GM19023 (cell line): ENCODE measurements at regions not wholly inside any gene's neighbourhood (a gene's known extent, or its start where the extent isn't known, plus 50 kb on each side); places are given as distances from the start of the nearest gene placed in this dataset.
"Not testable (repeated sequence)": the region's sequence is repeated elsewhere in the genome, so short reads cannot be mapped to it uniquely, and the experiment has no call there.

Experiments
- ATAC-seq: cut with Tn5 transposase; IDR thresholded peaks from one replicate; pipeline ENCODE4 v1.9.1; 2021; ENCODE audit warnings: mild to moderate bottlenecking, moderate library complexity; ENCODE audit not compliant: unreplicated experiment

GRCh38 chr6:106855117-106855516, 119.4 kb downstream of the CD24 start:
- no peak for ATAC-seq

- ATAC-seq = no peak
Observed at GRCh38 chr6:106849676-106850332, 124.7 kb downstream of the CD24 start.

- no peak for ATAC-seq
Observed at GRCh38 chr6:106849120-106849519, 125.4 kb downstream of the CD24 start.

GRCh38 chr6:106847116-106847515, 127.4 kb downstream of the CD24 start:
- ATAC-seq = no peak

- peak; percentile 69 for ATAC-seq
Observed at GRCh38 chr6:106844930-106845329, 129.6 kb downstream of the CD24 start.

- no peak for ATAC-seq
Observed at GRCh38 chr6:106832766-106833510, 141.6 kb downstream of the CD24 start.

- no peak for ATAC-seq
Observed at GRCh38 chr6:106830930-106831329, 143.6 kb downstream of the CD24 start.

- ATAC-seq = no peak
Observed at GRCh38 chr6:106829451-106829850, 145.1 kb downstream of the CD24 start.

- ATAC-seq = no peak
Observed at GRCh38 chr6:106827081-106827480, 147.4 kb downstream of the CD24 start.

GRCh38 chr6:106825156-106825555, 149.4 kb downstream of the CD24 start:
- no peak for ATAC-seq

- ATAC-seq = no peak
Observed at GRCh38 chr6:106823732-106824351, 150.7 kb downstream of the CD24 start.

- ATAC-seq = no peak
Observed at GRCh38 chr6:106823058-106823457, 151.5 kb downstream of the CD24 start.

GRCh38 chr6:106820412-106820852, 154.1 kb downstream of the CD24 start:
- no peak for ATAC-seq

GRCh38 chr6:106811088-106811686, 163.3 kb downstream of the CD24 start:
- ATAC-seq = no peak

GRCh38 chr6:106808758-106809157, 165.8 kb downstream of the CD24 start:
- no peak for ATAC-seq

- ATAC-seq = no peak
Observed at GRCh38 chr6:106807947-106808611, 166.4 kb downstream of the CD24 start.

GRCh38 chr6:106806253-106806652, 168.3 kb downstream of the CD24 start:
- not testable (repeated sequence) for ATAC-seq

GRCh38 chr6:106805771-106806170, 168.8 kb downstream of the CD24 start:
- no peak for ATAC-seq

- no peak for ATAC-seq
Observed at GRCh38 chr6:106804346-106805335, 169.9 kb downstream of the CD24 start.

- ATAC-seq = no peak
Observed at GRCh38 chr6:106803188-106803587, 171.3 kb downstream of the CD24 start.
